HG03066 (cell line): ENCODE measurements at regions not wholly inside any gene's neighbourhood (a gene's known extent, or its start where the extent isn't known, plus 50 kb on each side); places are given as distances from the start of the nearest gene placed in this dataset.

Experiments used
- ATAC-seq: cut with Tn5 transposase; IDR thresholded peaks from one replicate; pipeline ENCODE4 v1.9.1; 2021; ENCODE audit warnings: low read depth; ENCODE audit not compliant: unreplicated experiment

- ATAC-seq = no peak
These were observed 190.2 kb upstream of the APCDD1 start for GRCh38 chr18:10264260-10264659.

GRCh38 chr18:10265560-10266333 lies 188.7 kb upstream of the APCDD1 start:
- ATAC-seq = no peak

- ATAC-seq = no peak
These were observed 188.2 kb upstream of the APCDD1 start for GRCh38 chr18:10266334-10266590.

- ATAC-seq = no peak
These were observed 185.2 kb upstream of the APCDD1 start for GRCh38 chr18:10269261-10269660.

- ATAC-seq = no peak
These were observed 184.3 kb upstream of the APCDD1 start for GRCh38 chr18:10270151-10270571.

GRCh38 chr18:10271481-10271880 lies 183.0 kb upstream of the APCDD1 start:
- ATAC-seq = no peak

- ATAC-seq = no peak
These were observed 180.1 kb upstream of the APCDD1 start for GRCh38 chr18:10274301-10274700.

GRCh38 chr18:10275486-10275885 lies 178.9 kb upstream of the APCDD1 start:
- ATAC-seq = no peak

GRCh38 chr18:10278265-10278664 lies 176.2 kb upstream of the APCDD1 start:
- ATAC-seq = no peak

GRCh38 chr18:10279471-10279870 lies 175.0 kb upstream of the APCDD1 start:
- ATAC-seq = no peak

- ATAC-seq = no peak
These were observed 174.4 kb upstream of the APCDD1 start for GRCh38 chr18:10279905-10280644.

GRCh38 chr18:10284540-10285282 lies 169.7 kb upstream of the APCDD1 start:
- ATAC-seq = no peak

GRCh38 chr18:10285283-10285640 lies 169.2 kb upstream of the APCDD1 start:
- no peak for ATAC-seq

GRCh38 chr18:10286580-10287150 lies 167.8 kb upstream of the APCDD1 start:
- no peak for ATAC-seq

GRCh38 chr18:10289251-10289650 lies 165.2 kb upstream of the APCDD1 start:
- no peak for ATAC-seq

- ATAC-seq = no peak
These were observed 164.3 kb upstream of the APCDD1 start for GRCh38 chr18:10289951-10290637.

GRCh38 chr18:10290638-10291235 lies 163.7 kb upstream of the APCDD1 start:
- ATAC-seq = no peak

GRCh38 chr18:10291568-10291981 lies 162.9 kb upstream of the APCDD1 start:
- ATAC-seq = no peak

GRCh38 chr18:10293966-10294365 lies 160.5 kb upstream of the APCDD1 start:
- no peak for ATAC-seq

GRCh38 chr18:10295751-10296150 lies 158.7 kb upstream of the APCDD1 start:
- no peak for ATAC-seq
